Vagina (tissue), 2 donors: ENCODE measurements at regions not wholly inside any gene's neighbourhood (a gene's known extent, or its start where the extent isn't known, plus 50 kb on each side); places are given as distances from the start of the nearest gene placed in this dataset.

Source experiments
- CTCF ChIP-seq, 3 experiments: fragments of 450-650 bp in 2 of 3; fragments of 200-600 bp in 1 of 3; sonication (generic) in 1 of 3; IDR thresholded peaks; one replicate each; pipeline ENCODE4 v1.5.1; 2017 to 2019; ENCODE audit warnings: antibody characterized with exemption in 3 of 3, mild to moderate bottlenecking in 2 of 3, moderate library complexity in 2 of 3
- POLR2A ChIP-seq, 2 donors: fragments of 450-650 bp; IDR thresholded peaks; one replicate each; pipeline ENCODE4 v1.6.1; 2017; ENCODE audit warnings: antibody characterized with exemption in 2 of 2, mild to moderate bottlenecking in 2 of 2, moderate library complexity in 2 of 2
- POLR2AphosphoS5 ChIP-seq, 2 donors: sonication (generic); formaldehyde crosslinking; IDR thresholded peaks; one replicate each; pipeline ENCODE4 v1.9.0; 2017; ENCODE audit warnings: antibody characterized with exemption in 2 of 2, mild to moderate bottlenecking in 2 of 2, low read depth in 1 of 2; ENCODE audit not compliant: insufficient read depth in 1 of 2

GRCh38 chr5:69029292-69029691, 64.5 kb upstream of the SLC30A5 start:
- no peak for TF ChIP-seq POLR2A (IDR thresholded peaks at IDR 0.05)
- no peak for TF ChIP-seq POLR2AphosphoS5 (IDR thresholded peaks at IDR 0.05; ENCODE audit: insufficient read depth in 1 of 2, low read depth in 1 of 2)
- no peak for TF ChIP-seq CTCF (IDR thresholded peaks at IDR 0.05)
